GM12892 (cell line): ENCODE measurements at regions not wholly inside any gene's neighbourhood (a gene's known extent, or its start where the extent isn't known, plus 50 kb on each side); places are given as distances from the start of the nearest gene placed in this dataset.

Source experiments
- POLR2A ChIP-seq: IDR thresholded peaks from 2 replicates; pipeline ENCODE4 v1.6.1; 2011; ENCODE audit warnings: low read depth, low read length, control low read depth
- POLR2AphosphoS5 ChIP-seq: IDR thresholded peaks from 2 replicates; pipeline ENCODE4 v1.6.1; 2011; ENCODE audit warnings: low read depth, low read length, control low read depth

DNA sequence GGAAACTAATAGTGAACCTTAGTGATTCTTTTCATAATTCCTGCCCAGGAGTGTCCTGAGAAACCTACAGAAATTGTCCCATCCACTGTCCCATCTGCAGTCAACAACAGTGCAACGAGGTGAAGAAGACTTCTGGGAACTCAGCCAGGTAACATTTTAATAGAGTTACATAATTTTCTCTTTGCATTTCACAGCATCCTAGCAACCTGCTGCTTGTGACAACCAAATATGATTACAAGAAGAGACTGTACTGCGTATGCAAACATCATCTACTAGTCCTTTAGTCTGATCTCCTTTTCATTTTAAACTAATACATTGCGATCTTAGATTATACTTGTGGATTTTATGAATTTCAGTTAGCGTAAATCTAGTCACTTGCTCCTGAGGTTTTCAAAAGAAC lies 951.6 kb downstream of the TFAP2A start:
- no peak for TF ChIP-seq POLR2A
- TF ChIP-seq POLR2AphosphoS5: no peak
